ENCODE measurements at regions not wholly inside any gene's neighbourhood (a gene's known extent, or its start where the extent isn't known, plus 50 kb on each side); places are given as distances from the start of the nearest gene placed in this dataset.

GRCh38 chr7:132072873-132073272, 503.4 kb downstream of the PLXNA4 start:
- no peak for DNase-seq (ENCODE audit: low spot score)

- DNase-seq (ENCODE audit: low spot score) = no peak
Observed at GRCh38 chr7:132072165-132072564, 504.1 kb downstream of the PLXNA4 start.

- DNase-seq (ENCODE audit: low spot score) = no peak
Observed at GRCh38 chr7:132069306-132069705, 507.0 kb downstream of the PLXNA4 start.

- DNase-seq (ENCODE audit: low spot score) = no peak
Observed at GRCh38 chr7:132066761-132067171, 509.5 kb downstream of the PLXNA4 start.

- DNase-seq (ENCODE audit: low spot score) = no peak
Observed at GRCh38 chr7:132065989-132066603, 509.7 kb upstream of the PODXL start.

GRCh38 chr7:132065193-132065988, 509.0 kb upstream of the PODXL start:
- DNase-seq (ENCODE audit: low spot score) = no peak

GRCh38 chr7:132063800-132064199, 507.4 kb upstream of the PODXL start:
- DNase-seq (ENCODE audit: low spot score) = no peak

GRCh38 chr7:132061937-132062336, 505.5 kb upstream of the PODXL start:
- no peak for DNase-seq (ENCODE audit: low spot score)

- no peak for DNase-seq (ENCODE audit: low spot score)
Observed at GRCh38 chr7:132059141-132059540, 502.7 kb upstream of the PODXL start.

GRCh38 chr7:132055336-132056120, 499.1 kb upstream of the PODXL start:
- DNase-seq (ENCODE audit: low spot score) = no peak

GRCh38 chr7:132053871-132054270, 497.4 kb upstream of the PODXL start:
- DNase-seq (ENCODE audit: low spot score) = no peak

- no peak for DNase-seq (ENCODE audit: low spot score)
Observed at GRCh38 chr7:132051311-132051710, 494.9 kb upstream of the PODXL start.

GRCh38 chr7:132049462-132050304, 493.3 kb upstream of the PODXL start:
- DNase-seq (ENCODE audit: low spot score) = no peak

- no peak for DNase-seq (ENCODE audit: low spot score)
Observed at GRCh38 chr7:132045481-132045980, 489.1 kb upstream of the PODXL start.

- no peak for DNase-seq (ENCODE audit: low spot score)
Observed at GRCh38 chr7:132045002-132045401, 488.6 kb upstream of the PODXL start.

GRCh38 chr7:132044247-132044646, 487.8 kb upstream of the PODXL start:
- DNase-seq (ENCODE audit: low spot score) = no peak

GRCh38 chr7:132041108-132041507, 484.7 kb upstream of the PODXL start:
- DNase-seq (ENCODE audit: low spot score) = no peak

GRCh38 chr7:132035517-132036362, 479.3 kb upstream of the PODXL start:
- DNase-seq (ENCODE audit: low spot score) = no peak

- no peak for DNase-seq (ENCODE audit: low spot score)
Observed at GRCh38 chr7:132034748-132035416, 478.5 kb upstream of the PODXL start.

GRCh38 chr7:132030883-132031282, 474.5 kb upstream of the PODXL start:
- no peak for DNase-seq (ENCODE audit: low spot score)
